Breast epithelium (tissue), 4 donors: ENCODE measurements at regions not wholly inside any gene's neighbourhood (a gene's known extent, or its start where the extent isn't known, plus 50 kb on each side); places are given as distances from the start of the nearest gene placed in this dataset.

Source experiments
- DNase-seq, 2 donors: peaks; one replicate each; pipeline ENCODE4 v3.0.0-alpha.2; 2019; ENCODE audit warnings: low spot score in 2 of 2
- H3K27ac ChIP-seq, 2 donors: fragments of 200-600 bp; sonication (generic) in 1 of 2; one replicate each; pipeline ENCODE4 v1.5.1; 2016 to 2019; ENCODE audit warnings: mild to moderate bottlenecking in 1 of 2
- H3K27me3 ChIP-seq, 2 donors: fragments of 200-600 bp; sonication (generic) in 1 of 2; one replicate each; pipeline versions ENCODE4 v1.5.1 to v1.6.0; 2017 to 2019; ENCODE audit warnings: control low read depth in 1 of 2, mild to moderate bottlenecking in 1 of 2
- H3K36me3 ChIP-seq: fragments of 200-600 bp; one replicate; pipeline ENCODE4 v1.5.1; 2019
- H3K4me1 ChIP-seq, 2 donors: fragments of 200-600 bp; sonication (generic); one replicate each; pipeline ENCODE4 v1.5.1; 2016 to 2019; ENCODE audit warnings: control low read depth in 1 of 2
- H3K4me3 ChIP-seq, 3 donors: fragments of 200-600 bp; sonication (generic); 1 replicate in 2 of 3; 2 replicates in 1 of 3; pipeline ENCODE4 v1.5.1; 2016 to 2019; ENCODE audit warnings: mild to moderate bottlenecking in 3 of 3, moderate library complexity in 2 of 3
- H3K9me3 ChIP-seq, 2 donors: fragments of 200-600 bp; sonication (generic) in 1 of 2; one replicate each; pipeline ENCODE4 v1.5.1; 2016 to 2019; ENCODE audit warnings: control low read depth in 1 of 2
- POLR2A ChIP-seq: fragments of 450-650 bp; IDR thresholded peaks from one replicate; pipeline ENCODE4 v1.6.1; 2016; ENCODE audit warnings: antibody characterized with exemption, mild to moderate bottlenecking, moderate library complexity
- POLR2AphosphoS5 ChIP-seq, 3 donors: sonication (generic); formaldehyde crosslinking; IDR thresholded peaks; one replicate each; pipeline ENCODE4 v1.6.1; 2017; ENCODE audit warnings: antibody characterized with exemption in 3 of 3
- intact Hi-C: fragments of 100-400 bp; cut with DNase I; formaldehyde crosslinking; loops from one replicate; pipeline ENCODE4 v1.15.1; 2023; ENCODE audit warnings: low total_unique reads
- TF ChIP-seq, protein P1 (sequence below), 3 donors: fragments of 450-650 bp; IDR thresholded peaks; one replicate each; pipeline ENCODE4 v1.5.1; 2016 to 2017; ENCODE audit warnings: antibody characterized with exemption in 3 of 3, mild to moderate bottlenecking in 3 of 3, moderate library complexity in 3 of 3

DNA sequence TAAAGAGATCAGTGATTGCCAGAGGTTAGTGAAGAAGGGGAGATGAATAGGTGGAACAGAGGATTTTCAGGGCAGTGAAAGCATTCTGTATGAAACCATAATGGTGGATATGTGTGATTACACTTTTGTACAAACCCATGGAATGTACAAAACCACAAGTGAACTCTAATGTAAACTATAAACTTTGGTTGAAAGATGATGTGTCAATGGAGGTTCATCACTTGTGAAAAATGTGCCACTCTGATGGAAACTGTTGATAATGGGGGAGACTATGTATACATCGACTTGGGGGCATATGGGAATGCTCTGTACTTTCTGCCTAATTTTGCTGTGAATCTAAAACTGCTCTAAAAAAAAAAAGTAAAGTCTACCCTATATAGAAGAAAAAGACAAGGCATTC, 68.7 kb upstream of the ARHGEF3 start:
- intact Hi-C loops = no loop called here
- no peak overlapping the region for H3K4me3 ChIP-seq
- H3K27me3 ChIP-seq = no peaks in the 10 kb centered on the region
- H3K4me1 ChIP-seq = no peaks in the 10 kb centered on the region
- no peak overlapping the region for H3K27ac ChIP-seq
- no peaks in the 10 kb centered on the region for H3K36me3 ChIP-seq
- H3K9me3 ChIP-seq = no peaks in the 10 kb centered on the region
- no peak for TF ChIP-seq POLR2A
- no peak for DNase-seq

DNA sequence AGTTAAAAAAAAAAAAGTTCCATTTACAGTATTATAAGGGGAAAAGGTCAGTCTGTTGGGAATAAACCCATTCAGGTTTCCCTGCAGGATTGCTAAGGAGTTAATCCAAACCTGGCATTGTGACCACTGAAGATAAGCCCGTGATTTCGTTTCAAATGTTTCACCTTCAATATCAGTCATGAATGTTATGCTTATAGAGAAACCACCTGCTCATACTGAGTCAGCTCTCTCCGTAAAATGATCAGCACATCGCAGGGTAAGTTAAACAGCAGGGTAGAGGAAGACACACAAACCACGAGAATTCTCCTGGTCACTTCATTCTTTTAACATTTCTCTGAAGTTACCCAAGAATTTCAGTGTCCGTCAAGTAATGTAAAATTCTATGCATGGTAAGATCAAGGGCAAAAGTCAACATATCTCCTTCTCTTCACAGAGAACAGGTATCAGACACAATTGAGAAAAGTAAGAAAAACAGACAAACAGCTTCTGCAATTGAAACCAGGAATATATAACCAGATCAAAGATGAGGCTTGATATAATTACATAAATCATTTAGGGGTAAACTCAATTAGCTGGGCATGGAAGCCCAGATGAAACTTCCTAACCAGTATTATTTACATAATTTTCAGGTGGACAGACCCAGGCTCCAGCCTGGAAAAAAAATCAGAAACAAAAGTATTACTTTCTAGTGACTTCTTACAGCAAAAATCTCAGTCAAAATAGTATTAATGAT, 67.6 kb upstream of the ARHGEF3 start:
- TF ChIP-seq POLR2A (no peak), POLR2AphosphoS5 (IDR thresholded peaks at IDR 0.05) (no peak)
- TF ChIP-seq, protein P1, sequence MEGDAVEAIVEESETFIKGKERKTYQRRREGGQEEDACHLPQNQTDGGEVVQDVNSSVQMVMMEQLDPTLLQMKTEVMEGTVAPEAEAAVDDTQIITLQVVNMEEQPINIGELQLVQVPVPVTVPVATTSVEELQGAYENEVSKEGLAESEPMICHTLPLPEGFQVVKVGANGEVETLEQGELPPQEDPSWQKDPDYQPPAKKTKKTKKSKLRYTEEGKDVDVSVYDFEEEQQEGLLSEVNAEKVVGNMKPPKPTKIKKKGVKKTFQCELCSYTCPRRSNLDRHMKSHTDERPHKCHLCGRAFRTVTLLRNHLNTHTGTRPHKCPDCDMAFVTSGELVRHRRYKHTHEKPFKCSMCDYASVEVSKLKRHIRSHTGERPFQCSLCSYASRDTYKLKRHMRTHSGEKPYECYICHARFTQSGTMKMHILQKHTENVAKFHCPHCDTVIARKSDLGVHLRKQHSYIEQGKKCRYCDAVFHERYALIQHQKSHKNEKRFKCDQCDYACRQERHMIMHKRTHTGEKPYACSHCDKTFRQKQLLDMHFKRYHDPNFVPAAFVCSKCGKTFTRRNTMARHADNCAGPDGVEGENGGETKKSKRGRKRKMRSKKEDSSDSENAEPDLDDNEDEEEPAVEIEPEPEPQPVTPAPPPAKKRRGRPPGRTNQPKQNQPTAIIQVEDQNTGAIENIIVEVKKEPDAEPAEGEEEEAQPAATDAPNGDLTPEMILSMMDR (IDR thresholded peaks at IDR 0.05) = no peak
- Histone ChIP-seq H3K9me3 (no peaks in the 10 kb centered on the region), H3K4me1 (no peaks in the 10 kb centered on the region), H3K27ac (no peak overlapping the region), H3K27me3 (no peaks in the 10 kb centered on the region), H3K36me3 (no peaks in the 10 kb centered on the region), H3K4me3 (no peak overlapping the region)
- DNase-seq = no peak
- intact Hi-C loops = no loop called here

DNA sequence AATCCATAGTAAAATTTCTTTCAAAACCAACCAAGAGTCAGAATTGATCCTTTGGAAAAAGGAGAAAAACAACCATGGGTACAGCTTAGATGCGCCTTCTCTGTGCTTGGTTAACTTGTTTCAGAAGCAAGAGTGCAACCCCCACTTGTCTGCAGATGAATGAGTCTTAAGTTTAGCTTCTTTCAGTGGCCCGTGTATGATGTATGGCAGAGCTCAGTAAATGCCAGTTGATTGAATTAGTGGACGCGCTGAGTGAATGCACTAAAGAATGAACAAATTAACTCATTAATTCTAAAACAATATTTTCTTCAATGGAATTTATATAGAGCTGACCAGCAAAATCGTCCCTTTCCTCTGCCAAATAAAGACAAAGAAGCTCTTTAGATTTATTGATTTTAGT, 67.0 kb upstream of the ARHGEF3 start:
- Histone ChIP-seq H3K9me3 (no peaks in the 10 kb centered on the region), H3K4me1 (no peaks in the 10 kb centered on the region), H3K4me3 (no peak overlapping the region), H3K27me3 (no peaks in the 10 kb centered on the region), H3K36me3 (no peaks in the 10 kb centered on the region), H3K27ac (no peak overlapping the region)
- DNase-seq = no peak
- intact Hi-C loops = no loop called here
- TF ChIP-seq POLR2A = no peak
- TF ChIP-seq, protein P1 (IDR thresholded peaks at IDR 0.05) = no peak
- TF ChIP-seq POLR2AphosphoS5 (IDR thresholded peaks at IDR 0.05) = no peak

DNA sequence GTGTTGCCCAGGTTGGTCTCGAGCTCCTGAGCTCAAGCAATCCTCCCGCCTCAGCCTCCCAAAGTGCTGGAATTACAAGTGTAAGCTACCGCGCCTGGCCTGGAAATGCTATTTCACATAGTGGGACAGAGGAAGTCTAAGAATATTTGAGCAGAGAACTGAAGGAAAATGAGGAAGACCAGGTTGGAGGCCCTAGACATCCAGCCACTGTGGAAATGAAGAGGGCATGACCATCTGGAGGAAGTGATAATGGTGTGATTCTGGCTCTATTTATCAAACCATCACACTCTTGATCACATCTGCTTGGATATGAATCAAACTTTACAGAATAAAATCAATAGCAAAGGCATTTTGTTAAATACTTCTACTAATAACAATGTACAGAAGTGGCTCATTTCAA, 65.9 kb upstream of the ARHGEF3 start:
- intact Hi-C loops = no loop called here
- Histone ChIP-seq H3K27ac (no peak overlapping the region), H3K27me3 (no peaks in the 10 kb centered on the region), H3K36me3 (no peaks in the 10 kb centered on the region), H3K4me1 (no peaks in the 10 kb centered on the region), H3K4me3 (no peak overlapping the region), H3K9me3 (no peaks in the 10 kb centered on the region)
- TF ChIP-seq POLR2AphosphoS5 (IDR thresholded peaks at IDR 0.05) = no peak
- no peak for TF ChIP-seq POLR2A
- TF ChIP-seq, protein P1 (IDR thresholded peaks at IDR 0.05) = no peak
- no peak for DNase-seq

DNA sequence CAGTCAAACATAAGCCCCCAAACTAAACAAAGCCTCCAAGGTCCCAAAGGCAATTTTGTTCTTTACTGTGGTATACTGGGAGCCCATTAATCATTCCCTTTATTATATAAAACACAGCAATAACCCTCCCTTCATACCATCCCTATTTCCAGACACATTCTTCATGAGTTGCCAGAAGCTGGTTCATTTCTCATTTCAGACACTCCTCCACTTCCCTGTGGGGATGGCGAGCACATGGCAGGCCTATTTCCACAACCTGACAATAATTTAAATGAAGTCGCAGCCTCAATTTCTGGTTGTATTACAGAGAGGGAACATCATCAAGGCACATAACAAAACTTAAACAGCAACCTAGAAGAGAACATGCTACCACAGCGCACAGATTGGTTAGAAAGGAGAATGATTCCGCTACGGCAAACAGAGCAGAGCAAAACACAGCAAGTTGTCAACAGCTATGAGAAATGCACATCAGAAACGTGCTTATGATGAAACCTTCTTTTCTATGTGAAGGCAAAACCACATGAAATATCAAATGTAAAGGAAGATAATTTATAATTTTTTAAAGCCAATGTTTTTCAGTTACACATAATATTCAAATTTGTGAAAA, 63.3 kb upstream of the ARHGEF3 start:
- no peaks in the 10 kb centered on the region for H3K9me3 ChIP-seq
- no peaks in the 10 kb centered on the region for H3K27me3 ChIP-seq
- H3K4me1 ChIP-seq = no peaks in the 10 kb centered on the region
- DNase-seq = no peak
- H3K4me3 ChIP-seq = no peak overlapping the region
- H3K36me3 ChIP-seq = no peaks in the 10 kb centered on the region
- TF ChIP-seq POLR2A (no peak), POLR2AphosphoS5 (IDR thresholded peaks at IDR 0.05) (no peak)
- TF ChIP-seq, protein P1 (IDR thresholded peaks at IDR 0.05) = no peak
- intact Hi-C loops = no loop called here
- no peak overlapping the region for H3K27ac ChIP-seq
